Stomach (tissue), 4 donors: ENCODE measurements at regions not wholly inside any gene's neighbourhood (a gene's known extent, or its start where the extent isn't known, plus 50 kb on each side); places are given as distances from the start of the nearest gene placed in this dataset.

Source experiments
- EP300 ChIP-seq: sonication (generic); formaldehyde crosslinking; IDR thresholded peaks from one replicate; pipeline ENCODE4 v1.6.1; 2017; ENCODE audit warnings: antibody characterized with exemption
- POLR2A ChIP-seq, 4 donors: fragments of 450-650 bp; IDR thresholded peaks; one replicate each; pipeline ENCODE4 v1.6.1; 2016; ENCODE audit warnings: antibody characterized with exemption in 4 of 4, control low read depth in 2 of 4, mild to moderate bottlenecking in 1 of 4, moderate library complexity in 1 of 4
- POLR2AphosphoS5 ChIP-seq, 3 donors: sonication (generic); formaldehyde crosslinking; IDR thresholded peaks; one replicate each; pipeline ENCODE4 v1.6.1; 2016; ENCODE audit warnings: antibody characterized with exemption in 3 of 3
- TF ChIP-seq, protein P1 (sequence below), 7 experiments: fragments of 450-650 bp in 4 of 7; fragments of 200-600 bp in 3 of 7; sonication (generic) in 3 of 7; IDR thresholded peaks; one replicate each; pipeline ENCODE4 v1.5.1; 2016 to 2019; ENCODE audit warnings: antibody characterized with exemption in 7 of 7, control low read depth in 2 of 7, mild to moderate bottlenecking in 1 of 7

DNA sequence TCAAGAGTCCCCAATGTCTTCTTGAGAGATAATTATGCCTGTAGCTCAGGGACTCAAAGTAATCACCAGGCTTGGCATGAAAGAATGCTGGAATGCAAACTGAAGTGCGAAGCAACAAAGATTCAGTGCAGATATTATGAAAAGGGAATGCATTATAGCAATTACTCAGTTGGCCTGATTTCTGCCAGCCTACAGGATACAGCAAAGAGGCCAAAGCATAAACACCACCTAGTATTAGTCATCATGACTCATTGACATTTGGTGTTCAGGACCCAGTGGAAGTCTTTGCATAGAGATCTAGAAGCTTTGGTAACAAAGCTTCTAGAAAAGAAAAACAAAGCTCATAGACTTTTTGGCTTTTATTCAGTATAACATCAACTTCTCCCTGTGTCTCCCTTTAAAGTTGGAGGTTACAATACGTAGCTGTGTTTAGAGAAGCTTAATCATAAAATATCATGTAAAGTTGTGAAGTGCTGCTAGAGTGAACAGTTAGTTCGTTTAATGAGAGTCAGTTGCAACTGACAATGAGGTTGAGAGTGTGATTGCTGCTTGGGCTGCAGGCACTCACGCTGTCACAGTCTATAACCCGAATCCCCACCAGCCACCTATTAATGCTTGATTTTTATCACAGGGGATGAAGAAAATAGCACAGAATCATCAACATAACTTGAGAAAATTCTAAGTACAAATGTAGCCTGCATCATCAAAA, 932.7 kb downstream of the TFAP2A start:
- TF ChIP-seq POLR2AphosphoS5 (IDR thresholded peaks at IDR 0.05): peak in 1 of 3 donors; percentile 60
- TF ChIP-seq POLR2A (IDR thresholded peaks at IDR 0.05): no peak
- no peak for TF ChIP-seq EP300
- TF ChIP-seq, protein P1, sequence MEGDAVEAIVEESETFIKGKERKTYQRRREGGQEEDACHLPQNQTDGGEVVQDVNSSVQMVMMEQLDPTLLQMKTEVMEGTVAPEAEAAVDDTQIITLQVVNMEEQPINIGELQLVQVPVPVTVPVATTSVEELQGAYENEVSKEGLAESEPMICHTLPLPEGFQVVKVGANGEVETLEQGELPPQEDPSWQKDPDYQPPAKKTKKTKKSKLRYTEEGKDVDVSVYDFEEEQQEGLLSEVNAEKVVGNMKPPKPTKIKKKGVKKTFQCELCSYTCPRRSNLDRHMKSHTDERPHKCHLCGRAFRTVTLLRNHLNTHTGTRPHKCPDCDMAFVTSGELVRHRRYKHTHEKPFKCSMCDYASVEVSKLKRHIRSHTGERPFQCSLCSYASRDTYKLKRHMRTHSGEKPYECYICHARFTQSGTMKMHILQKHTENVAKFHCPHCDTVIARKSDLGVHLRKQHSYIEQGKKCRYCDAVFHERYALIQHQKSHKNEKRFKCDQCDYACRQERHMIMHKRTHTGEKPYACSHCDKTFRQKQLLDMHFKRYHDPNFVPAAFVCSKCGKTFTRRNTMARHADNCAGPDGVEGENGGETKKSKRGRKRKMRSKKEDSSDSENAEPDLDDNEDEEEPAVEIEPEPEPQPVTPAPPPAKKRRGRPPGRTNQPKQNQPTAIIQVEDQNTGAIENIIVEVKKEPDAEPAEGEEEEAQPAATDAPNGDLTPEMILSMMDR (IDR thresholded peaks at IDR 0.05): no peak
